ENCODE measurements at regions not wholly inside any gene's neighbourhood (a gene's known extent, or its start where the extent isn't known, plus 50 kb on each side); places are given as distances from the start of the nearest gene placed in this dataset.

- TF ChIP-seq POLR2A (IDR thresholded peaks at IDR 0.05; ENCODE audit: low read length) (no peak), GATA1 (IDR thresholded peaks at IDR 0.05; ENCODE audit: low read depth, low read length) (no peak)
Measured at GRCh38 chr10:9900751-9901150, 1116.9 kb upstream of the CELF2 start.
